AG10803 (cell line): ENCODE measurements at regions not wholly inside any gene's neighbourhood (a gene's known extent, or its start where the extent isn't known, plus 50 kb on each side); places are given as distances from the start of the nearest gene placed in this dataset.

ENCODE experiments used
- DNase-seq: peaks from one replicate; pipeline ENCODE4 v3.0.0; 2010; ENCODE audit warnings: low read depth
- H3K4me3 ChIP-seq: 2 replicates; pipeline ENCODE4 v1.5.1; 2011; ENCODE audit warnings: mild to moderate bottlenecking, low read length, control low read depth
- TF ChIP-seq, protein P1 (sequence below): conservative IDR thresholded peaks from 2 replicates; pipeline ENCODE4 v1.5.1; 2011; ENCODE audit warnings: mild to moderate bottlenecking, low read length, control low read depth, inconsistent platforms

GRCh38 chr10:105879401-105879800 lies 1238.3 kb downstream of the SORCS3 start:
- DNase-seq = no peak
- no peak overlapping the region for H3K4me3 ChIP-seq
- TF ChIP-seq, protein P1, sequence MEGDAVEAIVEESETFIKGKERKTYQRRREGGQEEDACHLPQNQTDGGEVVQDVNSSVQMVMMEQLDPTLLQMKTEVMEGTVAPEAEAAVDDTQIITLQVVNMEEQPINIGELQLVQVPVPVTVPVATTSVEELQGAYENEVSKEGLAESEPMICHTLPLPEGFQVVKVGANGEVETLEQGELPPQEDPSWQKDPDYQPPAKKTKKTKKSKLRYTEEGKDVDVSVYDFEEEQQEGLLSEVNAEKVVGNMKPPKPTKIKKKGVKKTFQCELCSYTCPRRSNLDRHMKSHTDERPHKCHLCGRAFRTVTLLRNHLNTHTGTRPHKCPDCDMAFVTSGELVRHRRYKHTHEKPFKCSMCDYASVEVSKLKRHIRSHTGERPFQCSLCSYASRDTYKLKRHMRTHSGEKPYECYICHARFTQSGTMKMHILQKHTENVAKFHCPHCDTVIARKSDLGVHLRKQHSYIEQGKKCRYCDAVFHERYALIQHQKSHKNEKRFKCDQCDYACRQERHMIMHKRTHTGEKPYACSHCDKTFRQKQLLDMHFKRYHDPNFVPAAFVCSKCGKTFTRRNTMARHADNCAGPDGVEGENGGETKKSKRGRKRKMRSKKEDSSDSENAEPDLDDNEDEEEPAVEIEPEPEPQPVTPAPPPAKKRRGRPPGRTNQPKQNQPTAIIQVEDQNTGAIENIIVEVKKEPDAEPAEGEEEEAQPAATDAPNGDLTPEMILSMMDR = no peak

- TF ChIP-seq, protein P1 = no peak
- DNase-seq = no peak
- no peak overlapping the region for H3K4me3 ChIP-seq
These were observed 1234.0 kb downstream of the SORCS3 start for GRCh38 chr10:105875050-105875449.

- TF ChIP-seq, protein P1 = no peak
These were observed 1231.6 kb downstream of the SORCS3 start for GRCh38 chr10:105872665-105873064.

GRCh38 chr10:105868935-105869334 lies 1227.8 kb downstream of the SORCS3 start:
- TF ChIP-seq, protein P1 = no peak
- no peak for DNase-seq
- H3K4me3 ChIP-seq = no peak overlapping the region

More at GRCh38 chr10:105872665-105873064, 1231.6 kb downstream of the SORCS3 start:
- no peak for DNase-seq
- H3K4me3 ChIP-seq = no peak overlapping the region

DNA sequence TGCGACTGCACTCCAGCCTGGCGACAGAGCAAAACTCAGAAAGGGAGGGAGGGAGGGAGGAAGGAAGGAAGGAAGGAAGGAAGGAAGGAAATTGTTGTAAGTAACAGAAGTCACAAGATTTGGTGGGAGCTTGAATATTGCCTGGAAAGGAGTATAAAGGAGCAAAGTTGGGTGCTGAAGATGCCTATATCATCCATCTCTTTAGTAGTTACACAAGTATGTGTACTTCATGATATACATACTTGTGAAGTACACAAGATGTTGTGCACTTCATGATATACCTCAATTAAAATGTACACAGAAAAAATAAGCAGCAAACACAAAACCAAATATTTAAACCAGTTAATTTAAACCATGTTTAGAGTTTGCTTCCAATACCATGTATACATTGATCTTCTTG lies 1223.8 kb downstream of the SORCS3 start:
- TF ChIP-seq, protein P1 = no peak
- no peak overlapping the region for H3K4me3 ChIP-seq

DNA sequence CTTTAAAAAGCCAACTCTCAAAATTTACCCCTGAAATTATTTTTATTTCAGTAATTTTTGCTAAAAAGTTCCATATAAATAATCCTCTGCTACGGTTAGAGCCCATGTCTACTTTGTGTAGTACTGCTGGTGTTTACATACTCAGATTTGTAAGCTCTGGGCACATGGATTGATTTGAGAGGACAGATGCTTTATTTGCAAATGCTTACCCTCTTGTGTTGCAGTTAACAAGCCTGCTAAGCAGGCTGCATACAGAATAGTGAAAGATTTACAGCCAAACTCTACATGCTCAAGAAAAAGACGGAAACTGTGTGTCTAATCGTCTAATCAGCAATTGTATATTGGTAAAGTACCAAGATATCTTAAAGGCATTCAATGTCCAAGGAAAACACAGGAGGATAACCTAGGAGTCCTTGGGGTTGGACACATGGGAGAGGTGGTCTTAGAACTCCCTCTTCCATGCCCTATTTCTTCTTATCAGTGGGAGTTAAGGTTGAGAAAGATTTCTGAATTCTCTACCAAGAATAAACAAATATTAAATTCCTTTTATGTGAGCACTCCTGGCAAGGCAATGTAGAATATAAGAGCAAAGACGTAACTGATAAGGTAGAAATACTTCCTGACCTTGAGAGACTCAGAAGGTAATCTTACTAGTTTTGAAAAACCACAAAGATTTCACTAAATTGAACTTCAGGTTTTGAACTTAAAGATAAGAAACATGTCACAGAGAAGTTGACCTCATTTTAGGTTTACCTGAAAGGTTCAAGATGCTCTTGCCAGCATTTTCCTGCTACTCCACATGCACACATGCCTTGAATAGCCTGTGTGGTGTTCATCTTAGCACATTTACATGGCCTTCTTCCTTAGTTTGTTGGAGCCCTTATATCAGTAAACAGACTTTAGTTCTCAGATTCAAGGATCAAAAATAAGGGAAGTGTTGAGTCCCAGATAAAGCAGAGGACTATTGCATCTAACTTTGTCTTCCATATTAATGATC lies 1216.5 kb downstream of the SORCS3 start:
- no peak for DNase-seq
- TF ChIP-seq, protein P1 = no peak
- no peak overlapping the region for H3K4me3 ChIP-seq

More for the DNA sequence above, 1223.8 kb downstream of the SORCS3 start:
- no peak for DNase-seq

GRCh38 chr10:105855791-105856190 lies 1214.7 kb downstream of the SORCS3 start:
- no peak overlapping the region for H3K4me3 ChIP-seq
- TF ChIP-seq, protein P1 = no peak
- DNase-seq = no peak
